ENCODE measurements at regions not wholly inside any gene's neighbourhood (a gene's known extent, or its start where the extent isn't known, plus 50 kb on each side); places are given as distances from the start of the nearest gene placed in this dataset.

GRCh38 chr1:112253366-112253765 is 142.6 kb upstream of the CTTNBP2NL start:
- TF ChIP-seq CTCF (IDR thresholded peaks at IDR 0.05; ENCODE audit: low read depth, low read length): no peak
- no peak for TF ChIP-seq EZH2phosphoT487 (IDR thresholded peaks at IDR 0.05; ENCODE audit: low read depth)

Measured in OCI-LY3 (cell line).